HG03095 (cell line): ENCODE measurements at regions not wholly inside any gene's neighbourhood (a gene's known extent, or its start where the extent isn't known, plus 50 kb on each side); places are given as distances from the start of the nearest gene placed in this dataset.
"Not testable (repeated sequence)": the region's sequence is repeated elsewhere in the genome, so short reads cannot be mapped to it uniquely, and the experiment has no call there.

ENCODE experiments used
- ATAC-seq: cut with Tn5 transposase; IDR thresholded peaks from one replicate; pipeline ENCODE4 v1.9.1; 2021; ENCODE audit warnings: moderate library complexity; ENCODE audit not compliant: unreplicated experiment

DNA sequence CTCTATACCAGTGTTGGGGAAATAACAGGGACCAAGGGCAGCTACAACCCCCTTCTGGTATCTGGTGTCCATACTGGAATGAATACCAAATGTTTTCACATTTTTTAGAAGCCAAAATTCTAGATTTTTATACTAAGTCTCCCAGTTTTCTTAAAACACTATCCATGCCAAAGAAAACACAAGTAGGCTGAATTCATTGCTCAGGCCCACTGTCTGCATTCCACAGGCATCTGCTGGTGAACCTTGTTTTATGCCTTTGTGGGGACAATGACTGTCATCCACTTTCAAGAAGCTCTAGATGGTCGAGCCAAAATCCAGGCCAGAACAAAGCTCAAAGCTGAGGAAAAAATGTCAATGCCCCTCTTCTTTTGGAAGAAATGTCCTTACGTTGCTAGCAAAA is 213.4 kb upstream of the RASGEF1B start:
- ATAC-seq = no peak

DNA sequence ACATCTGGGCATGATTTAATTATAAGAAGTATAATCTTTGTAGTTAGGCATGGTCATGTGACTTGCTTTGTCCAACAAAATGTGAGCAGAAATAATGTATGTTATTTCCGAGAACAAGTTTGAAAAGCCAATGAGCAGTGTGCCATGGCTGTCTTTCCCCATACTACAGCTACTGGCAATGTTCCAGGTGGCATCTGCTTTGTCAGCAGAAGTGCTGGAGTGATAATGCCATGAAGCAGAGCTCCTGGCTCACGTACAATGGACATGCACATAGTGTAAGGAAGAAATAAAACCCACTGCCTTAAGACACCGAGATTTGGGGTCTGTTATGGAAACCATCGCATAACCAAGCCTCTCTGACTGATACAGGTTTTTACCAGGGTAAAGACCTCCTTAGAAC is 212.6 kb upstream of the RASGEF1B start:
- no peak for ATAC-seq

DNA sequence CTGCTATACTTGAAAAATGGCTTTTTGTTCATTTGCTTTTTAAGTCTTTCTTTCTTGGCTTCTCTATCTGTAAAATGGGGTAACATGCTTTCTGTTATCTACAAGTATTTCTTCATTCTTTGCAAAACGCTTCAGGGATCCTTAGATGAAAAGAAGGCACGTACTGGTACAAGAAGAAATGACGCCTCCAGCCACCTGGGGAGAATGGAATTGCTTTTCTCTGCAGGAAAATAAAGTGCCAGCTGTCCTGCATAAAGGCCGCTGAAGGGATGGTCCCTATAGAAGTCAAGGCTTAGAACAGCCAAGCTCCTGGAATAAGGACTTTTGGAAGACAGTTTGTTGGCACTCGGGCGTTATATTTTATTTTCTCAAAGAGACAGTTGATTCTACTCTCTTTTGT is 210.8 kb upstream of the RASGEF1B start:
- ATAC-seq = no peak

DNA sequence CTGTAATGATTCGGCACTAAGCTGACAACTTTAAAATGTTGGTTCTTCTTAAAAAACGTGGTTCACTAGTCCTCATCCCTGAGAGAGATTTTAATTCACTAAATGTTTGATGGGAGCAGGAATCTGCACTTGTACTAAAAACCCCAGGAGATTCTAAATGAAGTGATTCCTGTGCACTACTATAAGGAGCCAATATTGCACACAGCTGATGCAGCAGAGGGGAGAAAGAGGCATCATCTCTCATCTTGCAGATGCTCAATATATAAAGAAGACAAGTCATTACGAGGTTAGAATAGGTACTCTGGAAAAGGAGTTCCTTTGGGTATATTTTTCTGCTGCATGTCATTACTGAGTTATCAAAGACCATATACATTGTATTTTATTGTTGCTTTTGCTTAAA is 207.6 kb upstream of the RASGEF1B start:
- no peak for ATAC-seq

DNA sequence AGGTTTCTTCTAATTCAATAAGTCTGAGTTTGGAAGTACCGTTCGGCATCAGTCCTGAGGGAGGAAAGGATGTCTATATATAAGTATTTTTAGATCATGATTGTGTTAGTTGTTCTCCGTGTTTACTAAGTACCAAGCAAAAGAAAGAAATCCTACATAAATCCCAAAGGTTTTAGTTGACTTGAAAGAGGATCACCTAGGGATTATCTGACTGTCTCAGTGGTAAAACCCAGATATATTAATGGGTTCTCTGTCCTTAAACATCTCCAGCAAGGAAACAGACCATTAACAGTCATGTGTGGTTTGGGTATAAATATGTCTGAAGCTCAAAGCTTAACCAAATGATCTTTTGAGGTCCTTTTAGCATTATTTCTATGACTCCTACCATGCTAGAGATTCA is 207.1 kb upstream of the RASGEF1B start:
- no peak for ATAC-seq

DNA sequence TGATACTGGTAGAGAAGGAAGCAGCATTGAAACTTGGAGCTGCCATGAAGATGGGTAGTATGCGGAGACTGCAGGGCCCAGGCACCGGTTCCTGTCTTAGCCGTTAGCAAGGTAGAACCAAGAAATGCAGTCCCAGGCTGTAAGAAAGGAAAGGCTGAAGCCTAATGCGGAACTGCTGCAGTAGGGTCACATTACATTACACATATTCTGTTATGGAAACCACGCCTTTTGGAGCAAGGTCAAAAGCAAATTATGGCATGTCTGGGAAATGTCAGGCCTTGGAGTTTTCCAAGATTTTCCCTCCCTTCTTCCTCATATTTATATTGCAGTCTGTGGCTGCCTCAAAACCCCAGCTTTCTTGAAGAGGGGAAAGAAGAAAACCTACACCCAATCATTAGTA is 204.8 kb upstream of the RASGEF1B start:
- ATAC-seq = no peak

DNA sequence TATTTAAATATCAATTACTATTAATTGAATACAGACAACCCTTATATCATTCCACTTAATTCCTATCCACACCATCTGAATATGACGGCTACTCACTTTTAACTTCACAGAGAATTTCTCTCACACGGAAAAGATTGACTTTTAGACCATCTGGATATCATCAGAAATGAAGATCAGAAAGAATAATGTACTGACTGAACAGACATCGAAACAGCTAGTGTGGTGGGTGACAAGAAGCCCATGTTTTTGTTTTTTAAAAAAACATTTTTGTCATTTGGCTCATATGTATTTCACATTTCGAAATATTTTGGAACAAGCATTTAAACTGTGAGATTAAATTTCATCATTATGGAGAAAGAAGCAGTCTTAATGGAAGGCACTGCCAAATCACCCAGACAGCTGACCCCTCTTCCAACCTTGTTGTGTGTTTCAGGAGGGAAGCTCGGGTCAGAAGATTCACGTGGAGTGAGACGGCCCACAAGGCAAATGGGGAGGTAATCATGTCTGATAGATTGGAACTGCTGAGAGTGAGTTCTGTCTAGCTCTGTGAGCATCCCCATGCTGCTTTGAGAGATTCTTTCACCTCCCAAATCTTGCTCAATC is 204.2 kb upstream of the RASGEF1B start:
- no peak for ATAC-seq

DNA sequence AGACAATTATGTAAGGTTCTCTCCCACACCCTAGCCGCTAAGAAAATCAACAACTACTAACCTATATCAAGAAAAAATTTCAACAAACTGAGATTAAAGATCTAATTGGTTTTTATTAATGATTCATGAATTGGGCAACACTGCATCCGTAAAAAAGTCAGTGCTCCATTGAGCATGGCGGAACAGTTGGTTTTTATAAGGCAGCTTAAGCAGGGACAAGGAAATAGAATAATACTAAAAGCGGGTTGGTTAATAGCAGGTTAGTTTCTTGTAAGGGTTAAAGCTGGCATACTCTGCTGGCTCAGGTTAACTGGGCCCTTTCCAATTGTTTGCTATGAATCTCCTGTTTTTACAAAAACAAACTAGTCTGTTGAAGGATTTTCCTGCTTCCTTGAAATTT is 202.3 kb upstream of the RASGEF1B start:
- ATAC-seq = no peak

DNA sequence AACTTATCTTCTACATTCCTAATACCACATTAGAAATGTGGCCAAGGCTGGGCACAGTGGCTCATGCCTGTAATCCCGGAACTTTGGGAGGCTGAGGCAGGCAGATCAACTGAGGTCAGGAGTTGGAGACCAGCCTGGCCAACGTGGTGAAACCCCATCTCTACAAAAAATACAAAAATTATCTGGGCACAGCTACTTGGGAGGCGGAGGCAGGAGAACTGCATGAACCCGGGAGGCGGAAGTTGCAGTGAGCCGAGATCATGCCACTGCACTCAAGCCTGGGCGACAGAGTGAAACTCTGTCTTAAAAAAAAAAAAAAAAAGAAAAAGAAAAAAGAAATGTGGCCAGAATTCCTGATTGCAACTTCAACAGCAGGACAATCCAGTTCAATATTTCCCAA is 196.6 kb upstream of the RASGEF1B start:
- not testable (repeated sequence) for ATAC-seq

DNA sequence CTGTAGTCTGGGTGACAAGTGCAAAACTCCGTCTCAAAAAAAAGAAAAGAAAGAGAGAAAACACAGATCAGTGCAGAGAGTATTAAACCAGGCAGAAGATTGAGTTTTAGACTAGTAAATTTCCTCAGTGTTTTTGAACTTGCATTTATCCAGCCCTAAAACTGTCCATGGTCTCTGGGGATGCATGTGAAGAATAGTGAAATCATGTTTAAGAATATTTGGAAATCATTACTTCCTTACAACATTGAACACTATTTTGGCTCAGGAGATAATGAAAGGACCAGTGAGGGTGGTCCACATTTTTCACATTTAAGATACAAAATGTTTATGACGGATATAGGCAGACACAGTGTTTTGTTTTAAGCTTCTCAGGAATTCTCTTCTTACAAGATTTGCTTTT is 195.8 kb upstream of the RASGEF1B start:
- ATAC-seq = no peak

DNA sequence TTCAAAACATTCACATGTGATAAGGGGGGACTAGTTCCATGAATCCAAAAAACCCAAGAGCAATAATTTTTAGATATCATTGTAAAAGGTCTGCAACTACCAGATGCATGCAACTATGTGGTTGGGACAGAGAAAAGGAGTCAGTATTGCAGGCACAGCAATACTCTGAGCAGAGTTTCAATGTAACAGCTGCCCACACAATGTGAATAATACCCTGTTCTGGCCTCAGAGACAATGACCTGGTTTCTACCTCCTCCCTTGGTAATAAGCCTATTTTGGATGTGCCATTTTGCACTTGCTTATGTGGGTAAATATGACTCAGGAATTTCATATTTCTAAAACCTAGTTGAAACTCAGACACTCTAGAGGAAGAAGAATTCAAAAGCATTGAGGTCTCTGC is 194.8 kb upstream of the RASGEF1B start:
- no peak for ATAC-seq

DNA sequence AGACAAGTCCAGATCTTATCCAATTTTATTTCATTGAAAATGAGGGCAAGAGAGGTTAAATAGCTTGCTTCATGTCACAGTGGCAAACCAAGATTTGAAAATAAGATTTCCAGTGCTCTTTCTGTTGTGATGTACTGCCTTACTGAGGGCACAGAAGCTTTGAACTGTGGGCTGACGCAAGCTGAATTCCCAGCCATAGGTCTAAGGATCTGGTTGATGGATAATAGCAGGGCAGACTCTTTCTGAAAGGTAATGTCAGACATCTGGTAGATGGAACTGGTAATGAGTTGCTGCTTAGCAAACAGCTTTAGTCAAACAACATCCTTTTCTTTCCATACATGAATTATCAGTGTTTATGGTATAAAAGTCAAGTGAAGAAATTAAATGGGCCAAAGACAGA is 193.9 kb upstream of the RASGEF1B start:
- ATAC-seq = no peak

DNA sequence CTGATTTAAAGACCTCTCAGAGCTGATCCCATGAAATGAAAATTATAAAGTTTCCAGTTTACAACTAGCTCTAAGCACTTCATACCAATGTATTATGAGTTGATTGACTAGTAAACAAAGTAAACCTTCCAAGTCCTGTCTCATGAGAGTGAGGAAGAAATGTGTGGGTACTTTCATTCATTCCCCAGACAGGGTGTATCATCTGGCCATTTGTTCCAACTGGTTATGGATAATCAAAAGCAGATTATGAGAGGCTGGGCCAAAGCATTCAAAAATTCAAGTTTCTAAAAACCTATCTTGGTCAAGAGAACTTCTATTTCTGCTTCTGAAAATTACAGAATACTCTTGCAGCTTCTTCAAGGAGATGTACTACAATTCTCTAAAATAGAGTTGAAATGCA is 193.3 kb upstream of the RASGEF1B start:
- no peak for ATAC-seq

DNA sequence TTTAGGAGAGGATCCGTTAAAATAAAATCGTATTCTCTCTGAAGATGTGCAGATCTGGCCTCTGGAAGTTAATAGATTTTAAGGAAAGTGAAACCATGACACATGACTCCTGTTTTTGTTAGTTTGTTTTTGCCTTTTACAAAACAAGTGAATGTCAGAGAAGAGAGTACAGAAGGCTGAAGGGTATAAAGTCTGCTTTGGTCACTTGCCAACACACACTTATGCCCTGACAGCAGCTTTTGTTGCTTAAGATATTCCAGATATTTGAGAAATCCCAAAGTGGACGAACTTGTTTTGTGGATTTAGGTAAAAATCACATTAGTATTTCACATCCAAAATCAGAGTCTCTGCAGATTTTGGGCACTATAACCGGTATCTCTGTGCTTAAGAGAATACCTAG is 192.4 kb upstream of the RASGEF1B start:
- no peak for ATAC-seq

DNA sequence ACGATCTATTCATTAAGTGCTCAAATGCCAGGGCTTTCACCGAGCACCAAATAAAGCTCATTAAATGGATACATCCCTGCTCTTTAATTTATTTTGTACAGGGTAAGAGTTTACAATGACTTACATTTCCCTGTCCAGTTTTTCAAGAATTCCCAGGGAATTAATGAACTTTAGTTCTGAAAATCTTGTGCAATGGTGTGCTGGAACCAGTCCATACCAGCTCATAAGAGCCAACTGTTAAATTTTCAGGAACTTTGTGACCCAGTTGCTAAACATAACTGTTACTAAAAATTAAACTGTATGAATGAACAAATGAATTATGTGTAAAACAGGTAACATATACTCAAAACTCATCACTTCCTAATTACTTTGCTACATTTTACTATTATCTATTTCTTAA is 191.7 kb upstream of the RASGEF1B start:
- no peak for ATAC-seq

DNA sequence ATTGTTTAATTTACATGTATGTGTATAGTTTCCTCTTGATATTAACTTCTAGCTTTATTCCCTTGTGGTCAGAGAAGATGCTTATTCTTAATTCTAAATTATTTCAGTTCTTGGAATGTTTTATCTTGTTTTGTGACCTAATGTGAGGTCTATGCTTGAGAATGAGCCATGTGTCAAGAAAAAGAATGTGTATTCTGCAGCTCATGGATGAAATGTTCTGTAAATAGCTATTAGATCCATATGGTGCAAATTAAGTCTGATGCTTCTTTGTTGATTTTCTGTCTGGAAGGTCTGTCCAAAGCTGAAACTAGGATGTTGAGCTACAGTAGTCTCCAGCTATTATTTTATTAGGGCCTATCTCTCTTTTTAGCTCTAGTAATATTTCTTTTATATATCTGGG is 187.3 kb upstream of the RASGEF1B start:
- no peak for ATAC-seq

DNA sequence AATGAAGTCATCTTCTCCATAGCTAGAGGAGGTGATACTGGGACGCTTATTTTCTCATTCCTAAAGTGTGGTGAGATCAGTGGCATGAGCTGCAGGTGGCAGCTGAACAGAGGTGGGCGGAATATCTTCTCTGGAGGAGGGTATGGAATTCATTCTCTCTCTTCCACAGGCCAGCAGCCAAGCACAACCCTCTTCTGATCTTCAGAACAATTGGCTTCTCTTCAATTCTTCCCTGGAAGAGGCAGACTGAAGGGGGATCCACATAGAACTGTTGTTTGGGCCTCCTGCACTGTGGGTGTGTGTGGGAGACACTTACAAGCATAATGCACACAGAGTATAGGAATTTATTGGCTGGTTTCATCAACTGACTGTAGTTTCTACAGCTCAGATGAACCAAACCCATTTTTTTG is 180.4 kb upstream of the RASGEF1B start:
- no peak for ATAC-seq

DNA sequence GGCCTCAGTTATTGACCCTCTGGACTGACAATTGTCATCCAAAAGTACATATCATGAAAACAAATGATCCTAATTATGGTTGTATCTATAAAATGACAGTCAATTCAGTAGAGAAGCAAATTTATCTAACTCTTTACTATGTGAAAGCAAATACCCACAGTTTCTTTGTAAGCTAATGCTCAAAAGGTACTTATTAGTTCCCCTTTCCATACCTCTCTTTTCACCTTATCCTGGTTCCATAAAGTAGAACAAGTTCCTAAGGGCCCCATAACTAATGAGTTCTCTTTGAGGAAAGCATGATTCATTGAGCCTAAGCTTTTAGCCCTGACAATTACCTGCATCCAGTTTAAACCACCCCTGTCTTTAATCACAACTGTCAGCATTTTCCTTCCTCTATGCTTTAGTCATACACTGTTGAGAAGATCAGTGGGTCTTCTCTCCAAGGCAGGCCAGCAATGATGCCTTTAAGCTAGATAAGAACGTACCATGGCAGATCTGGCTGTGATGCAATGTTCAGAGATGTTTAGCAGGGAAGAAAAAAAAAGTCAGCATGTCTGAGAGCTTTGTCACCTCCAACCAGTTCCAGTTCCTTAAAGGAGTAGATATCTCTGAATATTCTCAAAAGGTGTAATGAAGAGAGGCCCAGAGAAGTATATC is 179.7 kb upstream of the RASGEF1B start:
- no peak for ATAC-seq

DNA sequence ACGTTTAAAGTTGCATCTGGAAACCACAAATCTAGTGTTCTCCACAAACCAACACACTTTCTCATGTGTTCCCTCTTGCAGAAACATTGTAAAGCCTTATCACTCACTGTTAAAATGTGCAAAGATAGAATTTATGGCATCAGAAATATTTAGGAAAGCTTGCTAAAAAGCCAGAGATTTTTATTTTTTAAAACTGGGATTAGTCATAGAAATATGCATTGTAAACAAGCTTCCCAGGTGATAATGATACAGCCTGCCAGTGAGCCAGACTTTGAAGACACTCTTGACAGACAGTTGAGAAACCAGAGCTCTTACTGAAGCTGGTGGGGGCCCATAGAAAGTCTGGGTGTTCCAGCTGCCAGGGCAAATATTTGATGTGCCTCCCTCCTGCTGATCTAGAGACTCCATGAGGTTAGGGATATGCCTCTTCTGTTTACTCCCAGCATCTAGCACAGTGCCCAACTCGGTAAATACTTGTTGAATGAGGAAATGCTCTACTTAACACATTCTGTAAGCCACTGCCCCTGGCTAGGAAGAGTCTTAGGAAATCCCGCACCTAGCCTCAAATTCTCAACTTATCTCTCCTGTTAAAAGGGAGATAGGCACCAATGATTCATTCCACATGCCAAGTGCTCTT is 179.0 kb upstream of the RASGEF1B start:
- no peak for ATAC-seq

DNA sequence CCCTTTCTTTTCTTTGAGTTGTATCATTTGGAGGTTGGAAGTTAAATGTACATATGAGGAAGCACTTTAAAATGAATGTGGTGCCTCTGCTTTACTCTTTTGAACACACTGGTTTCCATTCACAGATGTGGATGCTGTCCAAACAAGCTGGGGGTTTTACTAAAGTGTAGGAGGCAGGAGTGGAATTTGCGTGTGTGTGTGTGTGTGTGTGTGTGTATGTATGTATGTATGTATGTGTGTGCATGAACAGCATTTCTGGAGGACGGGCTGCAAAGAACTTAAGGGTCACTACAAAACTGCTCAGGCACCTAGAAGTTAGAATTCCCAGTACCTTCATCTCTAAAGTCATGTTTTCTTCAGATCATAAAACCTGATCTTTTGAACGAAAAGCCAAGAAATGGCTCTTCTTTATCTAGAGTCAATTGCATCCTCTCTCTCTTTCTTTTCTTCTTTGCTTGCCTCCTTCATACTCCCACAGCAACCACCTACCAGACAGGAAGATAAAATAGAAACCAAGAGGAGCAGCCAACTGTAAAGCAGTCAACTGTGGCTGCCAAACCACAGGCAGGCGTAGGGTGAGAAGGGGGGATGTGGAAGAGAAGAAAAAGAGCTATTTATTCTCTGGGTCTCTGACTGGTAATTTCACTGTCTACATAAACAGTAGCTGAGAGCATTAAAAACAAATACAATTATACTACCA is 177.0 kb upstream of the RASGEF1B start:
- ATAC-seq = peak; percentile 93

DNA sequence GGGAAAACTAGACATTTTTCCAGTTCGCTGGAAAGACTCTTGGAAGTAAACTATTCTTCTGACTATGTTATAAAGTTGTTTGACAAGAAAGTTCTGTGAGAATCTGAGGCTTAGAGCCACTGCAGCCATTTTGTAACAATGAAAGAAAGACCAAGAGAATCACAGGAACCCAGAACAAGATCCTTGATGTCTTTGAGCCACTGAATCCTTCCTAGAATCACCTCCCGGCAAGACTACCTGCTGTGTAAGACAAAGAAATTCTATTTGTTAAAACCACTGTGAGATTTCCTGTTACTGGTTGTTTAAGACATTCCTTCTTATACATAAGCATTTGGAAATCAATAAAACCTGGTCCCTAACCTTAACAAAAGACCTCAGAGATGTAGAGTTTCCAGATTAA is 175.7 kb upstream of the RASGEF1B start:
- no peak for ATAC-seq

DNA sequence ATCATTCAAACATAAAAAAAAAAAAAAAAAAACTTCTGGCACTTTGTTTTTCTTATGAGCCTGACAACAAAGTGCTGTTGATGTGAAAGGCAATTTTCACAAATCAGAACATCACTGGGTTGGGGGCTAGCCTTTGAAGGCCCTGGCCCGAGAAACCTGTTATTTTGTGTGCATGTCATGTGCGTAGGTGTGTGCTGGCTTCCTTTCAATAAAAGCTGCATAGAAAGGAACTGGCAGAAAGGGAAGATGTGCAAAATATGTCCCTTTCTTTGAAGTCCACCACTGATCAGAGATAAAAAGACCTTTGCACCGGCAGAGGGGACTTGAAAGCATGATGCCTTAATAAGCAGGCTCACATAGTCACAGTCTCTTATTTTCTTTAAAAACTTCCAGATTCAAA is 170.8 kb upstream of the RASGEF1B start:
- no peak for ATAC-seq
